ENCODE measurements at regions not wholly inside any gene's neighbourhood (a gene's known extent, or its start where the extent isn't known, plus 50 kb on each side); places are given as distances from the start of the nearest gene placed in this dataset.

- TF ChIP-seq CTCF (IDR thresholded peaks at IDR 0.05) (no peak), POLR2AphosphoS5 (IDR thresholded peaks at IDR 0.05) (no peak), POLR2A (IDR thresholded peaks at IDR 0.05) (no peak)
- Histone ChIP-seq H3K4me1 (no peaks in the 10 kb centered on the region), H3K9me3 (no peaks in the 10 kb centered on the region), H3K36me3 (no peaks in the 10 kb centered on the region), H3K4me3 (no peak overlapping the region), H3K27me3 (peaks cover 0 to 15% of the 10 kb centered on the region in 2 donors), H3K27ac (no peak overlapping the region)
- no peak for DNase-seq (ENCODE audit: low spot score in 2 of 2)
- intact Hi-C loops (cut with DNase I; ENCODE audit: low total_unique reads), result no loop called here
These were observed 511.7 kb downstream of the GALR1 start for GRCh38 chr18:77761332-77761731.

GRCh38 chr18:77762014-77762413 is 512.4 kb downstream of the GALR1 start:
- Histone ChIP-seq H3K9me3 (no peaks in the 10 kb centered on the region), H3K4me1 (no peaks in the 10 kb centered on the region), H3K27me3 (peaks cover 0 to 15% of the 10 kb centered on the region in 2 donors), H3K27ac (no peak overlapping the region), H3K4me3 (no peak overlapping the region), H3K36me3 (no peaks in the 10 kb centered on the region)
- intact Hi-C loops (cut with DNase I; ENCODE audit: low total_unique reads), result no loop called here
- TF ChIP-seq POLR2A (IDR thresholded peaks at IDR 0.05), result no peak
- TF ChIP-seq POLR2AphosphoS5 (IDR thresholded peaks at IDR 0.05), result no peak
- TF ChIP-seq CTCF (IDR thresholded peaks at IDR 0.05), result no peak
- no peak for DNase-seq (ENCODE audit: low spot score in 2 of 2)

GRCh38 chr18:77762642-77763041 is 513.0 kb downstream of the GALR1 start:
- no peaks in the 10 kb centered on the region for H3K9me3 ChIP-seq
- no peak overlapping the region for H3K27ac ChIP-seq
- peaks cover 0 to 15% of the 10 kb centered on the region in 2 donors for H3K27me3 ChIP-seq
- TF ChIP-seq CTCF (IDR thresholded peaks at IDR 0.05), result no peak
- no peak for TF ChIP-seq POLR2AphosphoS5 (IDR thresholded peaks at IDR 0.05)
- no peak for TF ChIP-seq POLR2A (IDR thresholded peaks at IDR 0.05)
- no peaks in the 10 kb centered on the region for H3K36me3 ChIP-seq
- intact Hi-C loops (cut with DNase I; ENCODE audit: low total_unique reads), result no loop called here
- H3K4me3 ChIP-seq, result no peak overlapping the region
- DNase-seq (ENCODE audit: low spot score in 2 of 2), result no peak
- H3K4me1 ChIP-seq, result no peaks in the 10 kb centered on the region

GRCh38 chr18:77763530-77764145 is 514.0 kb downstream of the GALR1 start:
- no peak for DNase-seq (ENCODE audit: low spot score in 2 of 2)
- Histone ChIP-seq H3K4me3 (no peak overlapping the region), H3K27me3 (peaks cover 0 to 15% of the 10 kb centered on the region in 2 donors), H3K9me3 (no peaks in the 10 kb centered on the region), H3K4me1 (no peaks in the 10 kb centered on the region), H3K27ac (no peak overlapping the region), H3K36me3 (no peaks in the 10 kb centered on the region)
- TF ChIP-seq POLR2A (IDR thresholded peaks at IDR 0.05) (no peak), CTCF (IDR thresholded peaks at IDR 0.05) (no peak), POLR2AphosphoS5 (IDR thresholded peaks at IDR 0.05) (no peak)
- intact Hi-C loops (cut with DNase I; ENCODE audit: low total_unique reads), result no loop called here

- H3K27me3 ChIP-seq, result peaks cover 0 to 15% of the 10 kb centered on the region in 2 donors
- no peaks in the 10 kb centered on the region for H3K9me3 ChIP-seq
- intact Hi-C loops (cut with DNase I; ENCODE audit: low total_unique reads), result no loop called here
- no peak overlapping the region for H3K4me3 ChIP-seq
- H3K36me3 ChIP-seq, result no peaks in the 10 kb centered on the region
- H3K27ac ChIP-seq, result no peak overlapping the region
- DNase-seq (ENCODE audit: low spot score in 2 of 2), result no peak
- no peaks in the 10 kb centered on the region for H3K4me1 ChIP-seq
- TF ChIP-seq CTCF (IDR thresholded peaks at IDR 0.05), result no peak
- no peak for TF ChIP-seq POLR2A (IDR thresholded peaks at IDR 0.05)
- no peak for TF ChIP-seq POLR2AphosphoS5 (IDR thresholded peaks at IDR 0.05)
These were observed 515.8 kb downstream of the GALR1 start for GRCh38 chr18:77765468-77765867.
